DND-41 (cell line): ENCODE measurements at regions not wholly inside any gene's neighbourhood (a gene's known extent, or its start where the extent isn't known, plus 50 kb on each side); places are given as distances from the start of the nearest gene placed in this dataset.

Experiments used
- ATAC-seq: fragments of 200-7000 bp; cut with Tn5 transposase; 3 replicates; pipeline ENCODE4 v1.9.1; 2021; ENCODE audit warnings: low read depth; ENCODE audit not compliant: insufficient read depth
- DNase-seq: peaks from one replicate; pipeline ENCODE4 v3.0.0-alpha.2; 2020
- H2AFZ ChIP-seq: 2 replicates; pipeline ENCODE4 v1.6.0; 2012; ENCODE audit warnings: low read depth, low read length
- H3K27ac ChIP-seq: 2 replicates; pipeline ENCODE4 v1.5.1; 2012; ENCODE audit warnings: low read length, inconsistent platforms
- H3K27me3 ChIP-seq: fragments of 200-600 bp; sonication (generic); 2 replicates; pipeline ENCODE4 v1.6.0; 2012; ENCODE audit warnings: low read length, mild to moderate bottlenecking, inconsistent platforms; ENCODE audit not compliant: insufficient read depth, poor library complexity
- H3K36me3 ChIP-seq: 2 replicates; pipeline ENCODE4 v1.5.1; 2012; ENCODE audit warnings: low read length, inconsistent platforms; ENCODE audit not compliant: insufficient read depth
- H3K4me1 ChIP-seq: 2 replicates; pipeline ENCODE4 v1.5.1; 2012; ENCODE audit warnings: mild to moderate bottlenecking, low read length; ENCODE audit not compliant: insufficient read depth
- H3K4me2 ChIP-seq: 2 replicates; pipeline ENCODE4 v1.6.0; 2012; ENCODE audit warnings: mild to moderate bottlenecking, moderate library complexity, low read length, inconsistent platforms; ENCODE audit not compliant: insufficient read depth
- H3K4me3 ChIP-seq, 2 experiments: fragments of 200-600 bp in 1 of 2; shearing (Covaris generic) in 1 of 2; 2 replicates each; pipeline ENCODE4 v1.5.1; 2012 to 2016; ENCODE audit warnings: inconsistent platforms in 2 of 2, low read length in 2 of 2, mild to moderate bottlenecking in 2 of 2, low read depth in 1 of 2, moderate library complexity in 1 of 2
- H3K79me2 ChIP-seq: 2 replicates; pipeline ENCODE4 v1.6.0; 2012; ENCODE audit warnings: low read length, inconsistent platforms; ENCODE audit not compliant: insufficient read depth
- H3K9ac ChIP-seq: 2 replicates; pipeline ENCODE4 v1.6.0; 2012; ENCODE audit warnings: low read depth, mild to moderate bottlenecking, inconsistent platforms, low read length, moderate library complexity
- H3K9me3 ChIP-seq: 2 replicates; pipeline ENCODE4 v1.5.1; 2012; ENCODE audit warnings: low read length, moderate library complexity, mild to moderate bottlenecking, inconsistent platforms; ENCODE audit not compliant: insufficient read depth, severe bottlenecking
- H4K20me1 ChIP-seq: 2 replicates; pipeline ENCODE4 v1.6.0; 2012; ENCODE audit warnings: low read length; ENCODE audit not compliant: insufficient read depth
- EZH2 ChIP-seq: IDR thresholded peaks from 3 replicates; pipeline ENCODE4 v1.6.1; 2012; ENCODE audit warnings: borderline replicate concordance, low read depth, mild to moderate bottlenecking, moderate library complexity, low read length, inconsistent platforms; ENCODE audit not compliant: severe bottlenecking
- TF ChIP-seq, protein P1 (sequence below): IDR thresholded peaks from 2 replicates; pipeline ENCODE4 v1.5.1; 2012; ENCODE audit warnings: borderline replicate concordance, low read length, moderate library complexity, mild to moderate bottlenecking; ENCODE audit not compliant: poor library complexity, severe bottlenecking; ENCODE audit errors: extremely low read depth

DNA sequence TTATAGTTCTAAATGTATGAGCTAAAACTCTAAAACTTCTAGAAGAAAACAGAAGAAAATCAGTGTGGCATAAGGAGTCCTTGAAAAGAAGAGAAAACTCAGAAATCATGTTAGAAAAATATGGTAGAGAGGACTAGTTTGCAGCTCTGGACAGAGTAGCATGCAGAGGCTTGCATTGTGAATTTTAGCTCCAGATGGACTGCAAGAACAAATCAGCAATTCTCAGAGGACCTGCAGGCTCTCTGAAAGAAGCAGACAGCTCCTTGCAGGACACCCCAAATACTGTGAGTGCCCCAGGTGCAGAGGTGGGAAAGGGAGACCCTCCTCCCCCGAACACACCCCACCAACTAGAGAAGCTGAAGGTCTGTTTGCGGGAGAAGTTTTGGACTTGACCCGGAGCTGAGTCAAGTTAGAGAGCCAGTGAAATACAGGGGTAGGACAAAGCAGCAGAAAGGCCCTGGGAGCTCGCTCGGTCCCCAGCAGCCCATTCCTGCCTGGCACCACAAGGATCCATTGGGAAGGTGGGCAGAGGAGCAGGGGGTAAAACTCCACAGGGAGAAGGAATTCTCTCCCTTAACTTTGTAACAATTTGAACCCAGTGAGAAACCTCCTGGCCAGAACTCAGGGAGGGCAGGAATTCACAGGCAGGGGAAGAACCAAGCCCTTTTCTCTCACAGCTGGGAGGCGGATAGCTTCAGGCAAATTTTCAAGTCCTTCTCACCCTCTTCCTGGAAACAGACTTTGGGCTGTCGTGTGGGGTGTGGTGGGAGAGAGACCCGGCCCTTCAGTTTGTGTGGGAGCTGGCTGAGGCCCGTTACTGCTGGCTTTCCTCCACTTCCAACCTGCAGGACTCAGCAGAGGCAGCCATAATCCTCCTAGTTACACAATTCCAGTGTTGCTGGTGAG, 216.2 kb upstream of the SLC35G4 start:
- no peak overlapping the region for H2AFZ ChIP-seq
- H4K20me1 ChIP-seq = no peaks in the 10 kb centered on the region
- no peaks in the 10 kb centered on the region for H3K27me3 ChIP-seq
- no peak overlapping the region for H3K4me2 ChIP-seq
- DNase-seq (no peak), ATAC-seq (no peak)
- H3K36me3 ChIP-seq = no peaks in the 10 kb centered on the region
- H3K4me1 ChIP-seq = no peaks in the 10 kb centered on the region
- TF ChIP-seq, protein P1, sequence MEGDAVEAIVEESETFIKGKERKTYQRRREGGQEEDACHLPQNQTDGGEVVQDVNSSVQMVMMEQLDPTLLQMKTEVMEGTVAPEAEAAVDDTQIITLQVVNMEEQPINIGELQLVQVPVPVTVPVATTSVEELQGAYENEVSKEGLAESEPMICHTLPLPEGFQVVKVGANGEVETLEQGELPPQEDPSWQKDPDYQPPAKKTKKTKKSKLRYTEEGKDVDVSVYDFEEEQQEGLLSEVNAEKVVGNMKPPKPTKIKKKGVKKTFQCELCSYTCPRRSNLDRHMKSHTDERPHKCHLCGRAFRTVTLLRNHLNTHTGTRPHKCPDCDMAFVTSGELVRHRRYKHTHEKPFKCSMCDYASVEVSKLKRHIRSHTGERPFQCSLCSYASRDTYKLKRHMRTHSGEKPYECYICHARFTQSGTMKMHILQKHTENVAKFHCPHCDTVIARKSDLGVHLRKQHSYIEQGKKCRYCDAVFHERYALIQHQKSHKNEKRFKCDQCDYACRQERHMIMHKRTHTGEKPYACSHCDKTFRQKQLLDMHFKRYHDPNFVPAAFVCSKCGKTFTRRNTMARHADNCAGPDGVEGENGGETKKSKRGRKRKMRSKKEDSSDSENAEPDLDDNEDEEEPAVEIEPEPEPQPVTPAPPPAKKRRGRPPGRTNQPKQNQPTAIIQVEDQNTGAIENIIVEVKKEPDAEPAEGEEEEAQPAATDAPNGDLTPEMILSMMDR = no peak
- TF ChIP-seq EZH2 = no peak
- no peak overlapping the region for H3K9ac ChIP-seq
- H3K27ac ChIP-seq = no peak overlapping the region
- H3K9me3 ChIP-seq = no peaks in the 10 kb centered on the region
- H3K4me3 ChIP-seq = no peak overlapping the region
- H3K79me2 ChIP-seq = no peaks in the 10 kb centered on the region

DNA sequence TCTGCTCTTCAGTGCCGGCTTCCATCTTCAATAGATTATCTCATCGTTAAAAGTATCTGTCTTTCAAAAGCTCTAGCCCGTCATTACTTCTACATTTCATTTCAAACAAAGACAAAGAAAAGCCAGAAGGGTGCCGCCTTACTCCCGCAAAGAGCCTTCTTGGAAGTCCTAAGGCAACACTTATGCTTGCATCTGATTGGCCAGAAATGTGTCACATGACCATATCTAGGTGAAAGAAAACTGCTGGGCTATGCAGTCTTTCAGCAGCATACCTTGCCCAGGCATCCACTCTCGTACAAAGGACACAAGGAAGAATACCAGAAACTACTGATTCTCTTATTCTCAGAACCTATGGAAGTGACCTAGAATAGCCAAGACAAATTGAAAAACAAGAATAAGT, 217.1 kb upstream of the SLC35G4 start:
- Histone ChIP-seq H4K20me1 (no peaks in the 10 kb centered on the region), H3K9ac (no peak overlapping the region), H2AFZ (no peak overlapping the region), H3K4me2 (no peak overlapping the region), H3K27ac (no peak overlapping the region), H3K79me2 (no peaks in the 10 kb centered on the region), H3K36me3 (no peaks in the 10 kb centered on the region), H3K4me3 (no peak overlapping the region), H3K9me3 (no peaks in the 10 kb centered on the region), H3K4me1 (no peaks in the 10 kb centered on the region), H3K27me3 (no peaks in the 10 kb centered on the region)
- DNase-seq = no peak
- TF ChIP-seq EZH2 = no peak
- TF ChIP-seq, protein P1 = no peak
- ATAC-seq = no peak

DNA sequence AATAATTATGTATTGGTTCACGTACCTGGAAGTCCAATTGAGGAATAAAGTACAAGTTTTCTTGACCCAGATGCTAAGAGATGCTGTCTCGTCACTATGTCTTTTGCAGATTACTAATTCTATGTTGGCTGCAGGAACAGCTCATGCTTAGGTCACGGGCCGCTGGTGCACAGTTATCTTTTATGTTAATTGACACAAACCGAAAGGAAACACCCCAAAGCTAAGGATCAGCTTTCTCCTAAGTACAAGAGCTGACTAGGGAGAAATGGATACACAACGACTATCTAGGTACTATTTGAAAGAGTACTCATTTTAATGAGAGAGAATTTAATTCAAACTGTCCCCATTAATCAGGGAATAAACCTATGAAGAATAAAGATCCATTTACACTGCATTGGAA, 217.7 kb upstream of the SLC35G4 start:
- H3K27me3 ChIP-seq = no peaks in the 10 kb centered on the region
- DNase-seq (no peak), ATAC-seq (no peak)
- H4K20me1 ChIP-seq = no peaks in the 10 kb centered on the region
- no peak overlapping the region for H3K9ac ChIP-seq
- H3K4me3 ChIP-seq = no peak overlapping the region
- no peaks in the 10 kb centered on the region for H3K4me1 ChIP-seq
- H3K4me2 ChIP-seq = no peak overlapping the region
- no peak overlapping the region for H2AFZ ChIP-seq
- H3K36me3 ChIP-seq = no peaks in the 10 kb centered on the region
- no peaks in the 10 kb centered on the region for H3K79me2 ChIP-seq
- no peak overlapping the region for H3K27ac ChIP-seq
- TF ChIP-seq, protein P1 = no peak
- no peak for TF ChIP-seq EZH2
- H3K9me3 ChIP-seq = no peaks in the 10 kb centered on the region
